Mesendoderm (in vitro differentiated cells): ENCODE measurements at regions not wholly inside any gene's neighbourhood (a gene's known extent, or its start where the extent isn't known, plus 50 kb on each side); places are given as distances from the start of the nearest gene placed in this dataset.

Experiments used
- DNase-seq: peaks from one replicate; pipeline ENCODE4 v3.0.0; 2013
- H2AK5ac ChIP-seq: 2 replicates; pipeline ENCODE4 v1.6.1; 2013; ENCODE audit warnings: low read length, inconsistent platforms
- H2BK120ac ChIP-seq: 2 replicates; pipeline ENCODE4 v1.6.1; 2013; ENCODE audit warnings: low read depth, mild to moderate bottlenecking, low read length, moderate library complexity, mixed read lengths
- H2BK15ac ChIP-seq: replicated peaks from 2 replicates; pipeline ENCODE4 v1.6.1; 2013; ENCODE audit warnings: low read depth, mild to moderate bottlenecking, moderate library complexity
- H2BK5ac ChIP-seq: 2 replicates; pipeline ENCODE4 v1.6.1; 2013; ENCODE audit warnings: low read length, inconsistent platforms
- H3K18ac ChIP-seq: 2 replicates; pipeline ENCODE4 v1.6.1; 2013; ENCODE audit warnings: mild to moderate bottlenecking, low read length, mixed read lengths
- H3K23ac ChIP-seq: one replicate; pipeline ENCODE4 v1.6.1; 2013; ENCODE audit warnings: low read length
- H3K27ac ChIP-seq: 2 replicates; pipeline ENCODE4 v1.5.1; 2013; ENCODE audit warnings: low read depth, mild to moderate bottlenecking, inconsistent platforms, low read length, moderate library complexity
- H3K27me3 ChIP-seq: 2 replicates; pipeline ENCODE4 v1.6.1; 2013; ENCODE audit warnings: low read length, control low read depth, mild to moderate bottlenecking, inconsistent platforms; ENCODE audit not compliant: insufficient read depth, poor library complexity
- H3K36me3 ChIP-seq: 2 replicates; pipeline ENCODE4 v1.6.1; 2013; ENCODE audit warnings: low read length, inconsistent platforms; ENCODE audit not compliant: control insufficient read depth, insufficient read depth
- H3K4ac ChIP-seq: one replicate; pipeline ENCODE4 v1.6.1; 2013; ENCODE audit warnings: low read depth, mild to moderate bottlenecking, low read length, moderate library complexity
- H3K4me1 ChIP-seq: 2 replicates; pipeline ENCODE4 v1.6.1; 2013; ENCODE audit warnings: low read depth, low read length, inconsistent platforms; ENCODE audit not compliant: control insufficient read depth
- H3K4me2 ChIP-seq: 2 replicates; pipeline ENCODE4 v1.6.1; 2013; ENCODE audit warnings: low read length
- H3K4me3 ChIP-seq: 2 replicates; pipeline ENCODE4 v1.5.1; 2013; ENCODE audit warnings: mild to moderate bottlenecking, low read length
- H3K56ac ChIP-seq: one replicate; pipeline ENCODE4 v1.6.1; 2013; ENCODE audit warnings: low read length
- H3K79me1 ChIP-seq: 2 replicates; pipeline ENCODE4 v1.6.1; 2013; ENCODE audit warnings: low read length, inconsistent platforms
- H3K79me2 ChIP-seq: 2 replicates; pipeline ENCODE4 v1.6.1; 2013; ENCODE audit warnings: mild to moderate bottlenecking, low read length; ENCODE audit not compliant: control insufficient read depth, insufficient read depth
- H3K9ac ChIP-seq: 2 replicates; pipeline ENCODE4 v1.6.1; 2013; ENCODE audit warnings: low read length, inconsistent platforms
- H4K5ac ChIP-seq: one replicate; pipeline ENCODE4 v1.6.1; 2013; ENCODE audit warnings: low read length
- H4K8ac ChIP-seq: one replicate; pipeline ENCODE4 v1.6.1; 2013; ENCODE audit warnings: low read depth, mild to moderate bottlenecking, control low read depth, low read length, moderate library complexity
- WGBS: extraction: QIAGEN DNeasy Blood & Tissue Kit; methylation state at CpG from one replicate; pipeline ENCODE4 v1.1.7; 2013; ENCODE audit warnings: low lambda C conversion rate, missing lambda C conversion rate; ENCODE audit not compliant: insufficient coverage; ENCODE audit errors: extremely low coverage; 5-methylcytosine and 5-hydroxymethylcytosine counted together

GRCh38 chr17:69874175-69874670, 200.8 kb upstream of the KCNJ16 start:
- H4K5ac ChIP-seq, result no peak overlapping the region
- no peak overlapping the region for H2AK5ac ChIP-seq
- no peak overlapping the region for H2BK15ac ChIP-seq
- no peaks in the 10 kb centered on the region for H3K79me2 ChIP-seq
- no peaks in the 10 kb centered on the region for H3K36me3 ChIP-seq
- H4K8ac ChIP-seq, result no peak overlapping the region
- no peaks in the 10 kb centered on the region for H3K79me1 ChIP-seq
- peaks cover 5% of the 10 kb centered on the region for H3K4me1 ChIP-seq
- no peak overlapping the region for H3K23ac ChIP-seq
- no peak overlapping the region for H3K4me3 ChIP-seq
- peak overlapping the region; percentile 68 for H3K18ac ChIP-seq
- H3K27ac ChIP-seq, result no peak overlapping the region
- no peak overlapping the region for H3K56ac ChIP-seq
- no peak overlapping the region for H3K4ac ChIP-seq
- peak; percentile 79 for DNase-seq
- H2BK120ac ChIP-seq, result no peak overlapping the region
- H3K27me3 ChIP-seq, result no peaks in the 10 kb centered on the region
- no peak overlapping the region for H3K9ac ChIP-seq
- no peak overlapping the region for H2BK5ac ChIP-seq
- H3K4me2 ChIP-seq, result no peak overlapping the region

GRCh38 chr17:69876757-69877156, 198.3 kb upstream of the KCNJ16 start:
- no peak overlapping the region for H4K8ac ChIP-seq
- no peak overlapping the region for H3K4me3 ChIP-seq

GRCh38 chr17:69878661-69879060, 196.4 kb upstream of the KCNJ16 start:
- Histone ChIP-seq H4K5ac (no peak overlapping the region), H3K9ac (no peak overlapping the region), H3K4ac (no peak overlapping the region), H3K23ac (no peak overlapping the region), H2AK5ac (no peak overlapping the region), H4K8ac (no peak overlapping the region), H3K4me3 (no peak overlapping the region), H3K56ac (no peak overlapping the region), H3K4me1 (no peaks in the 10 kb centered on the region), H3K27me3 (no peaks in the 10 kb centered on the region), H2BK120ac (no peak overlapping the region), H3K79me1 (no peaks in the 10 kb centered on the region), H3K79me2 (no peaks in the 10 kb centered on the region), H3K18ac (no peak overlapping the region), H3K27ac (no peak overlapping the region), H2BK15ac (no peak overlapping the region), H3K36me3 (no peaks in the 10 kb centered on the region), H2BK5ac (no peak overlapping the region), H3K4me2 (no peak overlapping the region)
- no CpG with 5 or more reads among the region's 2 CpGs for WGBS
- no peak for DNase-seq

More at GRCh38 chr17:69876757-69877156, 198.3 kb upstream of the KCNJ16 start:
- Histone ChIP-seq H3K4me2 (no peak overlapping the region), H2AK5ac (no peak overlapping the region), H3K18ac (no peak overlapping the region), H3K9ac (no peak overlapping the region), H3K36me3 (no peaks in the 10 kb centered on the region), H3K27ac (no peak overlapping the region), H3K56ac (no peak overlapping the region), H2BK5ac (no peak overlapping the region), H3K79me1 (no peaks in the 10 kb centered on the region), H3K79me2 (no peaks in the 10 kb centered on the region), H3K23ac (no peak overlapping the region), H2BK15ac (no peak overlapping the region), H3K4me1 (no peaks in the 10 kb centered on the region), H4K5ac (no peak overlapping the region), H3K27me3 (no peaks in the 10 kb centered on the region), H3K4ac (no peak overlapping the region), H2BK120ac (no peak overlapping the region)
- no peak for DNase-seq

- Histone ChIP-seq H3K4me3 (no peak overlapping the region), H2BK15ac (no peak overlapping the region), H3K56ac (no peak overlapping the region), H3K23ac (no peak overlapping the region), H2BK5ac (no peak overlapping the region), H3K79me1 (no peaks in the 10 kb centered on the region), H2AK5ac (no peak overlapping the region), H3K4me1 (no peaks in the 10 kb centered on the region), H3K4ac (no peak overlapping the region), H3K36me3 (no peaks in the 10 kb centered on the region), H3K79me2 (no peaks in the 10 kb centered on the region), H3K27ac (no peak overlapping the region), H4K5ac (no peak overlapping the region), H3K27me3 (no peaks in the 10 kb centered on the region), H4K8ac (no peak overlapping the region), H3K9ac (no peak overlapping the region), H2BK120ac (no peak overlapping the region), H3K18ac (no peak overlapping the region), H3K4me2 (no peak overlapping the region)
- DNase-seq, result no peak
- WGBS, result no CpG with 5 or more reads among the region's 1 CpG
Observed at GRCh38 chr17:69879576-69879975, 195.4 kb upstream of the KCNJ16 start.

- WGBS, result no CpG with 5 or more reads among the region's 4 CpGs
- H3K23ac ChIP-seq, result no peak overlapping the region
- no peak overlapping the region for H3K27ac ChIP-seq
- H3K36me3 ChIP-seq, result no peaks in the 10 kb centered on the region
- no peak overlapping the region for H4K8ac ChIP-seq
- H3K79me2 ChIP-seq, result no peaks in the 10 kb centered on the region
- no peak overlapping the region for H4K5ac ChIP-seq
- H2BK5ac ChIP-seq, result no peak overlapping the region
- no peak overlapping the region for H2BK15ac ChIP-seq
- no peak overlapping the region for H2BK120ac ChIP-seq
- H3K27me3 ChIP-seq, result no peaks in the 10 kb centered on the region
- H3K4me3 ChIP-seq, result no peak overlapping the region
- H2AK5ac ChIP-seq, result no peak overlapping the region
- no peak for DNase-seq
- no peak overlapping the region for H3K4ac ChIP-seq
- H3K79me1 ChIP-seq, result no peaks in the 10 kb centered on the region
- H3K4me2 ChIP-seq, result no peak overlapping the region
- no peak overlapping the region for H3K56ac ChIP-seq
- no peak overlapping the region for H3K9ac ChIP-seq
- no peak overlapping the region for H3K18ac ChIP-seq
- H3K4me1 ChIP-seq, result no peaks in the 10 kb centered on the region
Observed at GRCh38 chr17:69880591-69881112, 194.4 kb upstream of the KCNJ16 start.

- H2AK5ac ChIP-seq, result no peak overlapping the region
- WGBS, result no CpG with 5 or more reads among the region's 2 CpGs
Observed at GRCh38 chr17:69882281-69882680, 192.7 kb upstream of the KCNJ16 start.

More at GRCh38 chr17:69882281-69882680, 192.7 kb upstream of the KCNJ16 start:
- H3K79me2 ChIP-seq, result no peaks in the 10 kb centered on the region
- H3K4me3 ChIP-seq, result no peak overlapping the region
- H4K5ac ChIP-seq, result no peak overlapping the region
- no peaks in the 10 kb centered on the region for H3K36me3 ChIP-seq
- no peaks in the 10 kb centered on the region for H3K27me3 ChIP-seq
- H3K79me1 ChIP-seq, result no peaks in the 10 kb centered on the region
- H2BK120ac ChIP-seq, result no peak overlapping the region
- no peak overlapping the region for H4K8ac ChIP-seq
- H3K18ac ChIP-seq, result no peak overlapping the region
- no peak overlapping the region for H3K27ac ChIP-seq
- H2BK15ac ChIP-seq, result no peak overlapping the region
- H3K9ac ChIP-seq, result no peak overlapping the region
- H2BK5ac ChIP-seq, result no peak overlapping the region
- H3K56ac ChIP-seq, result no peak overlapping the region
- no peaks in the 10 kb centered on the region for H3K4me1 ChIP-seq
- DNase-seq, result no peak
- no peak overlapping the region for H3K23ac ChIP-seq
- no peak overlapping the region for H3K4ac ChIP-seq
- H3K4me2 ChIP-seq, result no peak overlapping the region
